RWPE2 (cell line): ENCODE measurements at regions not wholly inside any gene's neighbourhood (a gene's known extent, or its start where the extent isn't known, plus 50 kb on each side); places are given as distances from the start of the nearest gene placed in this dataset.
"Not testable (repeated sequence)": the region's sequence is repeated elsewhere in the genome, so short reads cannot be mapped to it uniquely, and the experiment has no call there.

ENCODE experiments used
- ATAC-seq: fragments of 200-7000 bp; cut with Tn5 transposase; 3 replicates; pipeline ENCODE4 v1.9.1; 2021; ENCODE audit warnings: low read depth
- DNase-seq: peaks from one replicate; pipeline ENCODE4 v3.0.0-alpha.2; 2020; ENCODE audit warnings: low spot score
- H3K27ac ChIP-seq: fragments of 450-650 bp; 2 replicates; pipeline ENCODE4 v1.5.1; 2017; ENCODE audit warnings: mild to moderate bottlenecking; ENCODE audit not compliant: poor library complexity, severe bottlenecking
- H3K27me3 ChIP-seq: fragments of 250-450 bp; sonication (Bioruptor Pico); 2 replicates; pipeline ENCODE4 v1.5.1; 2021; ENCODE audit warnings: mild to moderate bottlenecking, moderate library complexity; ENCODE audit not compliant: insufficient read depth, poor library complexity, severe bottlenecking
- H3K36me3 ChIP-seq: fragments of 250-450 bp; sonication (Bioruptor Pico); 2 replicates; pipeline ENCODE4 v1.5.1; 2020; ENCODE audit warnings: low read depth, mild to moderate bottlenecking, moderate library complexity
- H3K4me1 ChIP-seq: fragments of 250-450 bp; sonication (Bioruptor Pico); 2 replicates; pipeline ENCODE4 v1.5.1; 2021; ENCODE audit warnings: mild to moderate bottlenecking, moderate library complexity; ENCODE audit not compliant: insufficient read depth, poor library complexity, severe bottlenecking
- H3K4me3 ChIP-seq: fragments of 250-450 bp; sonication (Bioruptor Pico); 2 replicates; pipeline ENCODE4 v1.5.1; 2021; ENCODE audit warnings: mild to moderate bottlenecking, moderate library complexity; ENCODE audit not compliant: severe bottlenecking
- H3K9me3 ChIP-seq: fragments of 250-450 bp; sonication (Bioruptor Pico); 2 replicates; pipeline ENCODE4 v1.5.1; 2021; ENCODE audit warnings: mild to moderate bottlenecking, moderate library complexity; ENCODE audit not compliant: severe bottlenecking
- TF ChIP-seq, protein P1 (sequence below): fragments of 450-650 bp; IDR thresholded peaks from one replicate; pipeline ENCODE4 v1.5.1; 2017; ENCODE audit warnings: mild to moderate bottlenecking, moderate library complexity; ENCODE audit not compliant: poor library complexity, severe bottlenecking

DNA sequence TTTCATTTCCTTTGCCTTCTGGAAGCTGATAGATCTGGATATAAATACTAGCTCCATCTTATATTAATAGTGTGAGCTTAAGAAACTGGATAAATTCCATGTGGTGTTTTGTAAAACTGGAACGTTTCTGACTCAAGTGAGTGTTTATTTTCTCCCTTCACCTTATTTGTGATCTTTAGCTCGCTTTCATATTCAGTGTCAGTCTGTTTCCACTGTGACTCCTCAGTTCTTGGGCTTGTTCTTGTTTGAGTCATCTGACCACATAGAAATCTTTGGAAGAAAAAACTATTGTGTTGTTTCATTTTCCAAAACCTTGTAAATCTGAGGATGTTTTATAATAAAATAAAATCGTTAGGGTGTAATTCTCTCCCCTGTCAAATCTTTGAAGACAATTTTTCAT, 186.4 kb downstream of the POLR1F start:
- H3K9me3 ChIP-seq = no peaks in the 10 kb centered on the region
- H3K36me3 ChIP-seq = no peaks in the 10 kb centered on the region
- TF ChIP-seq, protein P1, sequence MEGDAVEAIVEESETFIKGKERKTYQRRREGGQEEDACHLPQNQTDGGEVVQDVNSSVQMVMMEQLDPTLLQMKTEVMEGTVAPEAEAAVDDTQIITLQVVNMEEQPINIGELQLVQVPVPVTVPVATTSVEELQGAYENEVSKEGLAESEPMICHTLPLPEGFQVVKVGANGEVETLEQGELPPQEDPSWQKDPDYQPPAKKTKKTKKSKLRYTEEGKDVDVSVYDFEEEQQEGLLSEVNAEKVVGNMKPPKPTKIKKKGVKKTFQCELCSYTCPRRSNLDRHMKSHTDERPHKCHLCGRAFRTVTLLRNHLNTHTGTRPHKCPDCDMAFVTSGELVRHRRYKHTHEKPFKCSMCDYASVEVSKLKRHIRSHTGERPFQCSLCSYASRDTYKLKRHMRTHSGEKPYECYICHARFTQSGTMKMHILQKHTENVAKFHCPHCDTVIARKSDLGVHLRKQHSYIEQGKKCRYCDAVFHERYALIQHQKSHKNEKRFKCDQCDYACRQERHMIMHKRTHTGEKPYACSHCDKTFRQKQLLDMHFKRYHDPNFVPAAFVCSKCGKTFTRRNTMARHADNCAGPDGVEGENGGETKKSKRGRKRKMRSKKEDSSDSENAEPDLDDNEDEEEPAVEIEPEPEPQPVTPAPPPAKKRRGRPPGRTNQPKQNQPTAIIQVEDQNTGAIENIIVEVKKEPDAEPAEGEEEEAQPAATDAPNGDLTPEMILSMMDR = no peak
- H3K27me3 ChIP-seq = no peaks in the 10 kb centered on the region
- peaks cover 29% of the 10 kb centered on the region for H3K4me1 ChIP-seq
- DNase-seq (no peak), ATAC-seq (peak; percentile 86)
- H3K4me3 ChIP-seq = no peak overlapping the region
- peak overlapping the region; percentile 23 for H3K27ac ChIP-seq

DNA sequence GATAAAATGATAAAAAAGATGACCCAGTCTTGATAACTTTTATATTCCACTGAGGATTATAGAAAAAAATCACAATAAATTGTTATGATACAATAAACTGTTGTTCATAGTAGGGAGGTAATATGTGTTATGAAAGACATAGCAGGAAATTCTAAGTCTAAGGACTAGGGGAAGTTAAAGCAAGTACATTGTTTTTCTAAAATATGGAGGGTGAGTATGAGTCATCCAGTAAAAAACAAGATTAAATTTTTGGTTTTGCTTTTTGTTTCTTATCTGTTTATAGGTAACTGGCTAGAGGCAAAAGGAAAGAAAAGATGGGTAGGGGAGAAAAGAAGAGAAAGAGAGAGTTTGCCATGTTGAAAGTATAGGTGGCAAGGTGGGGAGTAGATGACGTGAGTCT, 188.4 kb downstream of the POLR1F start:
- no peak for DNase-seq
- no peak overlapping the region for H3K27ac ChIP-seq
- TF ChIP-seq, protein P1 = no peak
- no peaks in the 10 kb centered on the region for H3K9me3 ChIP-seq
- H3K4me1 ChIP-seq = peaks cover 29% of the 10 kb centered on the region
- no peaks in the 10 kb centered on the region for H3K36me3 ChIP-seq
- no peaks in the 10 kb centered on the region for H3K27me3 ChIP-seq
- H3K4me3 ChIP-seq = no peak overlapping the region
- ATAC-seq = no peak

DNA sequence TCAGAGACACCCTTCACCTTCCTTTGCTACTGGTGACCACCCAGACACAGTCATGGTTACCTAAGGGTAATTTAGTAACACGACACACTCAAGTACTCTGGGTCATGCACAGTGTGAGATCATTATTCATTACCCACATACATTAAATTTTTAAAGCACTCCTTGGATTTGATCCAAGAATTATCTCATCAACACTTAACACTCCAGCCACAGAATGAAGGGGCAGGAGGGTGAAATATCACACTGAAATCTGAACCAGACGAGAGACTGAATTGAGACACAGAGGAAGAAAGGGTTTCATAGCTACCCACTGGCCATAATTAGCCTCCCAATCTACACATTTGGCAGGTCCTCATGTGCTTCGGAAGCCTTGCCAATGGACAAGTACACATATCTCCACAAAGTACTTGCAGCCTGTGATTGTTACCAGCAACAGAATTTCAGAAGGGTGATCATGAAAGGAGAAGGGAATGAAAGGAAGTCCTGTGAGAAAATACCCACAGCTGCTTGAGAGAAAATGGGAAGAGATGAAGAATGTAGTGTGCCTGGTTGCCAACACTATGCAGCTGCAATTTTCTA, 189.3 kb downstream of the POLR1F start:
- Histone ChIP-seq H3K36me3 (no peaks in the 10 kb centered on the region), H3K27ac (no peak overlapping the region), H3K4me1 (peaks cover 29% of the 10 kb centered on the region), H3K4me3 (no peak overlapping the region), H3K27me3 (no peaks in the 10 kb centered on the region), H3K9me3 (no peaks in the 10 kb centered on the region)
- TF ChIP-seq, protein P1 = no peak
- peak; percentile 63 for ATAC-seq
- DNase-seq = no peak

DNA sequence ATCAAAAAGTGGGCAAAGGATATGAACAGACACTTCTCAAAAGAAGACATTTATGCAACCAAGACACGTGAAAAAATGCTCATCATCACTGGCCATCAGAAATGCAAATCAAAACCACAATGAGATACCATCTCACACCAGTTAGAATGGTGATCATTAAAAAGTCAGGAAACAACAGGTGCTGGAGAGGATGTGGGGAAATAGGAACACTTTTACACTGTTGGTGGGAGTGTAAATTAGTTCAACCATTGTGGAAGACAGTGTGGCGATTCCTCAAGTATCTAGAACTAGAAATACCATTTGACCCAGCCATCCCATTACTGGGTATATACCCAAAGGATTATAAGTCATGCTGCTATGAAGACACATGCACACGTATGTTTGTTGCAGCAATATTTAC, 191.3 kb downstream of the POLR1F start:
- not testable (repeated sequence) for H3K9me3 ChIP-seq, DNase-seq, H3K27ac ChIP-seq, ATAC-seq, H3K27me3 ChIP-seq, H3K4me3 ChIP-seq, H3K36me3 ChIP-seq
- peaks cover 17% of the 10 kb centered on the region for H3K4me1 ChIP-seq

DNA sequence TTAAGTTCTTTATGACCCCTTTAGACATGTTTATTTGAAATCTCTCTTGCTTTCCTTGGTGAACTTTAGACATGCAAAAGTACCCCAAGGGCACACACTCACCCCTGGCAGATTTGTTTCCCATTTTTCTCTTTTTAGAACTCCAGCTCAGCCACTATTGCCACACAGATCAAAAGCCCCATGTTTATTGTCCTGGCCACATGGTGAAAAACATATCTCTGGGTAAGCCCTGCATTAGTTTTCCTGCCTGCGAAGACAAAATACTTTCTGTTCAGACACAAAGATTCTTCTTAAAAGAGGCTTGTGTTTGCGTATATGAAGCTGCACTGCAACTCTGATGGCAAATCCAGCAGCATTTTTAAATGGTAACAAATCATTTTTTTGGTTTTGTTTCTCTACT, 200.0 kb downstream of the POLR1F start:
- TF ChIP-seq, protein P1 = no peak
- Histone ChIP-seq H3K27ac (no peak overlapping the region), H3K36me3 (no peaks in the 10 kb centered on the region), H3K4me3 (no peak overlapping the region), H3K4me1 (no peaks in the 10 kb centered on the region), H3K9me3 (no peaks in the 10 kb centered on the region), H3K27me3 (no peaks in the 10 kb centered on the region)
- ATAC-seq = no peak
- DNase-seq = no peak
